NCI-H187 treated with DMSO at 0.1 percent for 48 hours (cell line): ENCODE measurements at regions not wholly inside any gene's neighbourhood (a gene's known extent, or its start where the extent isn't known, plus 50 kb on each side); places are given as distances from the start of the nearest gene placed in this dataset.
"Not testable (repeated sequence)": the region's sequence is repeated elsewhere in the genome, so short reads cannot be mapped to it uniquely, and the experiment has no call there.

Source experiments
- DNase-seq: peaks from one replicate; lab custom pipeline; 2025; lab: John Stamatoyannopoulos, UW

- no peak for DNase-seq
These were observed 94.9 kb downstream of the TMEM130 start for GRCh38 chr7:98774884-98775283.

GRCh38 chr7:98777051-98777450 lies 92.8 kb downstream of the TMEM130 start:
- no peak for DNase-seq

- no peak for DNase-seq
These were observed 91.4 kb downstream of the TMEM130 start for GRCh38 chr7:98778421-98778820.

GRCh38 chr7:98779800-98780587 lies 89.8 kb downstream of the TMEM130 start:
- DNase-seq = no peak

GRCh38 chr7:98784216-98784785 lies 85.5 kb downstream of the TMEM130 start:
- no peak for DNase-seq

- DNase-seq = no peak
These were observed 83.8 kb downstream of the TMEM130 start for GRCh38 chr7:98785929-98786571.

GRCh38 chr7:98788966-98789365 lies 80.8 kb downstream of the TMEM130 start:
- no peak for DNase-seq

GRCh38 chr7:98794453-98794852 lies 75.4 kb downstream of the TMEM130 start:
- not testable (repeated sequence) for DNase-seq

GRCh38 chr7:98795741-98796493 lies 73.9 kb downstream of the TMEM130 start:
- no peak for DNase-seq
